Activated naive CD8-positive, alpha-beta T cell treated with anti-CD3 and anti-CD28 coated beads, Interleukin-2, amount 50 U/mL, for 16 hours (primary cell): ENCODE measurements at regions not wholly inside any gene's neighbourhood (a gene's known extent, or its start where the extent isn't known, plus 50 kb on each side); places are given as distances from the start of the nearest gene placed in this dataset.
A peak's percentile ranks its signal among the peaks of the same experiment; 100 is the strongest.
"Not testable (repeated sequence)": the region's sequence is repeated elsewhere in the genome, so short reads cannot be mapped to it uniquely, and the experiment has no call there.

Experiments
- DNase-seq: peaks from one replicate; pipeline ENCODE4 v3.0.0-alpha.2; 2020; ENCODE audit warnings: low read depth, low spot score

- not testable (repeated sequence) for DNase-seq
These were observed 234.9 kb upstream of the PLGLB2 start for GRCh38 chr2:87512864-87513530.

DNA sequence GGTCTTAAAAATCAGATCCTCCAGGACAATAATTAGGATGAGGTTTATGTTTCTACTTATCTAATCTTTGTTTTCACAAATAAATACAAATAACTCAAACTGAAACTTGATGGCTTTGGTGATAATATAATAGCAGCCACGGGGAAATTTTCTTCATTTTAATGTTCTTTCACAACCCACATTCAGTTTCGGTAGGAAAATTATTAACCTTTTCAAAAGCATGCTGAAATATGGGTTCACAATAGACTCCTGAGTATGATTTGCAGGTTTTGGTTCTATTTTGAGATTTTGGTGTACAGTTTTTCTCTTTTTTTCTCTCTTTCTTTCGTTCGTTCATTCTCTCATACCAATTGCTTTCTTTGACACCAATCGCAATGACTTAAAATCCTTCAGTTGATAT lies 233.9 kb upstream of the PLGLB2 start:
- DNase-seq: not testable (repeated sequence)

DNA sequence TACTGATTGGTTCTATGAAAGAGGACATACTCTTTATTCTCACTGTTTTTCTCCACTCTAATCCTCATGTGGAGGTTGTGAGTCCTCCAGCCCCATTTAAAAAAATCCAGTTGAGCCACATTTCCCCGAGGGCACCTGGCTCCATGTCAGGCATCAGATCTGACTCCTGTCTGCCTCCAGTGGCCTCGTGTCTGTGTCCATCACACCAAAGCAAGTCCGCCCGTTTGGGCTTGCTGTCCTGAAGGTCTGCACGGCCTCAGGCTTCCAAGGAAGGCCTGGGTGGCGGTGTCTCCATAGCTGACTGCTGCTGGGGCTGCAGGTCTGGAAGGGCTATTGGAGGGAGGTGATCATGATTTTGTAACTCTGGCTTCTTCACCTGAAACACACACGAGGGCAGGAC lies 233.4 kb upstream of the PLGLB2 start:
- DNase-seq: not testable (repeated sequence)

- not testable (repeated sequence) for DNase-seq
These were observed 232.7 kb upstream of the PLGLB2 start for GRCh38 chr2:87515226-87515625.

DNA sequence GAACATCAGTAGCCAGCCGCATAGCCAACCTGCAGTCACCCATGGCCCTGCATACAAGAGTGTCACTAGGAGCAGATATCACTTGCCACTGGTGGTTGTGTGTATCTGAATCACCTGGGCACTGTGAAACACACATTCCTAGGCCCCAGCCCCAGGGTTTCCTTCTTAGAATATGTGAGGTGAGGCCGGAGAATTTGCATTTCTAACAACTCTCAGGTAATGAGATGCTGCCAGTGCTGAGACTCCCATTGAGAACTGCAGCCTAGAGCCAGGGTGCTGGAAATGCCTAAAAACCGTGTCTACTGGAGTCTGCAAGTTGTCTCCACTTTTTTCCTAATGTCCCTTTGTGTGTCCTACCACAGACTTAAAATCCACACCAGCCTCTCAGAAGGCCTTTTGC lies 232.0 kb upstream of the PLGLB2 start:
- DNase-seq: not testable (repeated sequence)

DNA sequence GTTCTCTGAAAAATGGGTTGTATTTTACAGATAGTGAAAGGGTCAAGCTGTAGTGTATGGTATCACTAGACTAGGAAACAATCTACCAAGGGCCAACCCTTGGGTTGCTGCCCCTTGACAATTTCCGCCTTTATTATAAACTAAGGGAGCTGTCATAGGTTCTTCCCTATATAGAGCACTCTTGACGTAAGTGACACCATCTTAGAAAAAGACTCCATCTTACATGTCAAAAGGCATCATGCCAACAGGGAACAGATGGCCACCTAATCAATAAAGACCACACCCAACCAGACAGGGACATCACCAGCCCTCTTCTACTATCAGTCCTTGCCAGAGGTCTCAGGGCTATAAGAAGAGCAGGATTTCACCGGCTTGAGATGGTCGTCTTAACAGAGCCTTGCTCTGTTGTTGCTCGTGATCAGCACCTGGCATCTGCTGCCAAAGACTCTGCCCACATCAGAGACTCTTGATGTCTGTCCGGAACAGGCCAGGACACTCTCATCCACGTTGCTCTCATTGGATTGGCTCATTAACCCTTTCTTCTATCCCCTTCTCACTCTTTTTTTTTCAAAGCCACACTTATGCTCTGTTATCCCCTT lies 231.4 kb upstream of the PLGLB2 start:
- not testable (repeated sequence) for DNase-seq

GRCh38 chr2:87517438-87517837 lies 230.4 kb upstream of the PLGLB2 start:
- DNase-seq: not testable (repeated sequence)

DNA sequence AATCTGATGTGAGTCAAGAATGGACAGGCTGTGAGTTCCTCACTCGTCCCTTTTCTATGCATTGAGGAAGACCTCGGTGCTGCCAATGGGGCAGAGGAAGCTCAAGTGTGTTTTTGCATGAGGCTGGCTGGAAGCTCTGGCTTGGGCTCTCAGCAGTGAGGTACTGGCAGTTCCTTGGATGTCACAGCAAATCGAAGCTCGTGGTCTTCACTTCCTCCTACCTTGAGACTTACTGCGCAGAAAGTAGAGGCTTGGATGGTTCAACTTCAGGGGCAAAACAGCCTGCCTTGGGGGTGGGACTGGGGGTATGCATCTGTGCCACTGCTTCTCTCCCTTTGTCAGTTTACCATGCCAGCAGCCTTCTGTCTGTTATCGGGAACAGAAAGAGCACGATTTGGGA lies 229.8 kb upstream of the PLGLB2 start:
- not testable (repeated sequence) for DNase-seq

DNA sequence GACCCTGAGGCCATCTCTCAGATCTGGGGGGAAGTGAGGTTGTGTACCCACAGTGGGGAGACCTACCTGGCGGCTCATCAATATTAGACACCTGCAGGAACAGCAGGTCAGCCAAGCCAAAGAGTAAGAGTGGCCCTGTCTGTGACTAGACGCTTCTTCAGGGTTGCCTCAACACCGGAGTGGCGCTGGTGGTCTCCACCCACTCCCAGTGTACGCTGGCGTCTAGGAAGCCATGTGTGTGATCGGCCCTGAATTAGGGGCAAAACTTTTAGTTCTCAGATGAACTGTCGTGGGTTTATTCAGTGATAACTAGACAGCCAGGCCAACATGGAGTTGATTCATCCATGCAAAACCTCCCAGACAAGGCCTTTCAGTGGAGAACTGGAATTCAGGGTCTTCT lies 229.3 kb upstream of the PLGLB2 start:
- not testable (repeated sequence) for DNase-seq

DNA sequence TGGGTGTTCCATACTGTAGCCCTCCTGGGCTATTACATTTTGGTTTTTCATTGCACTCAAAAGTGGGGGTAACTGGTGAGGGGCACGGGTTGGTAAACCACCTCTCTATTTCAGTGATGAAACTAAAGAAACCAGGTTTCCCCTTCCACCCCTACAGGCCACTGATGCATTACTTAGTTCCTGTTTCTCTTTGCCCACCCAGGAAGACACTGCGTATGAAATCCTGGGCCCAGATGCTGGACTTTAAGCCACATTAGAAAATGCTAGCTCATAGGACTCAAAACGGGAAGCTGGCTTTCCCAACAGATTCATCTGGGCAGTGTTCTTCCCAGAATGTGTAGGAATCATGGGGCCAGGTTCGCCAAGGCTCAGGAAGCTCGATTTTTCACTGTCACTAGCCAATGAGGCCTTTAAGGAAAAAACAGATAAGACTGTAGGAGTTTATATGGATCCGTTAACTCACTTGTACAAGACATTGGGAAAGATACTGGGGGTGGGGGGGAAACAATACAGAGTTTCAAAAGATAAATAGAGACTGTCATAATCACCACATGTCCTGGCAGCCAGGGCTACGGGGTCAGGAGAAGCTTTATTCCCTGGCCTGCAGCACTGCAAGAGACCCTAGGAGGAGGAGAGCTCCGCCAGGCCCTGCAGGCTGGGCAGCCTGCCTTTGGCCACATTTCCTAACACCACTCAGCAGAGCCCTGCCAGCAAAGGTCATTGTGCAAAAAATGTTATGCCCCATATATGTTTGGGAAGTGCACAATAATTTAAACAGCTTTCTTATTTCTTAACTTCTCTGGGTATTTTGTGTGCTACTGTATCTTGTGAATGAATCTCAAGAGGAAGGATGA lies 228.5 kb upstream of the PLGLB2 start:
- not testable (repeated sequence) for DNase-seq

GRCh38 chr2:87521057-87521456 lies 226.8 kb upstream of the PLGLB2 start:
- DNase-seq: peak; percentile 28

DNA sequence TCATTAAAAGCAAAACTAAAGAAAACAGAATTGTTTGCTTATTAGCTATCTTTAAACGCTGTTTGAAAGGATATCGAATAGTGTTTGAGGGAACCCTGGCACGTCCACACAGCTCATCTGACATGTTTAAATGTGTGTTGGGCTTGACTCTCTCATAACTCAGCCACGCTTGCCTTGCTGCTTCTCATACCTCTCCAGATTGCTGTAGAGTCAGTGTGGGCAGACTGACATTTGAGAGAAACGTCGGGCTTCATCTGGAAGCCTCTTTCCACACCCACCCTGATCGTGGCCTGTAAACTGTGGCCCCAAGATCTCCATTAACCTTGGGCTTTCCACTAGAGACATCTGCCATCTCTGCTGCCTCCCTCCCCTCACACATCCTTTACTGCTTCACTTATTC lies 226.4 kb upstream of the PLGLB2 start:
- DNase-seq: not testable (repeated sequence)

DNA sequence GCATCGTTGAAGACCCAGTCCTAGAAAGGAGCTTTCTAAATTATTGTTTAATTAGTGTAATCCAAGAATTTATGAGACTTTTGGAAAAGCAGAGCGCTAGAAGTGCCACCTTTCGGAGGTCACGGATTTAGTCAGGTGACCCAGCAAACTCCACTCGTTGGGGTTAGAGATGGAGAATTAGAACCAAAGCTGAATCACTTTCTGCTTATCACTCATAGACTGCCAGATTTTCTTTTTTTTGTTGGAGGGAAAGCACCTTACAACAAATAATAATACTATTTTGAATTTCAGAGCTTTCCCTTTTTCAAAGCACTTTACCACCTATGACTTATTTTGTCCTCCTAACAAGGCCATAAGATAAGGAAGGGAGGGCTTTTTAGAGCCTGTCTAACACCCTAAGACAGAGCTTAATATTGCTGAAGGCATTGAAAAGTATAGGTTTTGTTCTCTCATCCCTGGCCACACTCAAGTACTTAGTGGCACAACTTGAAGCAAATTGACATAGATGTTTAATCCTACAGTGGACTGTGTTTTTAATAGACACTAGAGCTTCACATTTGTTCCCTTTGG lies 223.2 kb upstream of the PLGLB2 start:
- not testable (repeated sequence) for DNase-seq

DNA sequence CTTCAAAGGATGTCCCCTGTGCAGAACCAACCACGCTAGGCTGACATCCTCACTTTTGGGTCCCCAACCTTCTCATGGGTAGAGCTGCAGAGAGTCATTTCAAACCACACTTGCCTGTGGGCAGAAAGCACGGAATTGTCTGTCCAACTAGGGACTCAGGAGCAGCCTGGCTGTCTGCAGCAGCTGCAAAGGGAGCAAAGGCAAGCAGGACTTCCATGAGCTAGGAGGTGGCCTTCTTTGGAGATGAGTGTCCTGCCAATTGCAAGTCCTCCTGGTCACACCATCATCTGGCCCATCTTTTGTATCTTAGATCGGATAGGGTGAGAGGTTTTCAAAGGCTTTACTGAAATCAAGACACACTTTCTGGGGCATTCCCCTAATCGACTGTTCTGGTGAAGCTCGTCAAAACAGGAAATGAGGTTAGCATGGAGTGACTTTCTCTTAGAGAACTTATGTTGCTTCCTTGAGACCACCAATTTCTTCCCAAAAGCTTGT lies 222.3 kb upstream of the PLGLB2 start:
- not testable (repeated sequence) for DNase-seq

GRCh38 chr2:87526258-87526657 lies 221.6 kb upstream of the PLGLB2 start:
- not testable (repeated sequence) for DNase-seq

- DNase-seq: not testable (repeated sequence)
These were observed 215.7 kb upstream of the PLGLB2 start for GRCh38 chr2:87531968-87532715.

GRCh38 chr2:87533390-87534272 lies 214.3 kb upstream of the PLGLB2 start:
- DNase-seq: not testable (repeated sequence)

DNA sequence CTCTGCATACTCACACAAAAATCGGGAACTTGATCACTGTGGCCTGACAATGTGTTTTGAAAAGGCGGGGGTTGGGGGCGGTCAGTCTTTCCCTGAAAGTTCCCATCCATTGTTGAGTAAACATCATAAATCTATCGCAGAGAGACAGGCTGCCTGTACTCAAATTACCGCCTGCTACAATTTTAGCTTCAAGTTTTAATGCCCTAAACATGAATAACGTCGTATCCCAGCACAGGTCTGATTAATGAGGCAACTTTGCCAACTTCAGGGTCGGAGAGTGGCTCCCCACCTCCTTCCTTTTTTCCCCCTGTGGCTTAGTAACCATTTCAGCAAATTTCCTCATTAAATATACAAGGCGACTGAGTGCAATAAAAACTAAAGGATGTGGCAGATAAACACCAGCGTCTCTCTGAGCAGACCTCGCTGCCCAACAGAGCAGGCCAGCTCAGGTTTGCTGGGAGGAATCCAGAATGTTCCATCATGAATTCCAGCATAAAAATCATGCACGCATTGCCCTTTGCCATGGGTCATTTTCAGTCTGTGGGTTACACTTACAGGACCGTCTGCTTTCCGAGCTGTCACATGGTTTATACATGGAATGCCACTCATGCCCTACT lies 213.5 kb upstream of the PLGLB2 start:
- DNase-seq: not testable (repeated sequence)

- DNase-seq: not testable (repeated sequence)
These were observed 211.5 kb upstream of the PLGLB2 start for GRCh38 chr2:87536427-87536826.

DNA sequence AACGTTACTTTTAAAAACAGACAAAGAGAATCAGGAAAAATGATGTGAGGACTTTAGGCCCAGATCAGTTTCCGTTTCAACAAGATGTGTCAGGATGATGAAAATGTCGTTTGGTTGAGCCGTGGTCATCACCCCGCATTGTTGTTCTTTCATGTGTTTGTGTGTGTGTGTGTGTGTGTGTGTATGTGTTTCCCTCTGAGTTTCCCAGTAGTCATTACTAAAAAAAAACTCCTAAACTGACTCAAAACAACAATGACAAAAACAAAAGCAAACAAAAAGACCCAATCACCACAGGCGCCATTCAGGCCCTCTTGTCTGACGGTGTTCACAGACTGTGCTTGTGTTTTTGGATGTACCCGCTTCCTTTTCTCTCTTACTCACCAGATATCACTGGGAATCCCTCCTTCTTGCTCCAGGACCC lies 210.6 kb upstream of the PLGLB2 start:
- DNase-seq: not testable (repeated sequence)
